IPS DF 6.9 (cell line): ENCODE measurements at regions not wholly inside any gene's neighbourhood (a gene's known extent, or its start where the extent isn't known, plus 50 kb on each side); places are given as distances from the start of the nearest gene placed in this dataset.

Source experiments
- DNase-seq: peaks from one replicate; pipeline ENCODE4 v3.0.0-alpha.2; 2013; ENCODE audit warnings: low read depth, low spot score
- H3K27ac ChIP-seq: one replicate; pipeline ENCODE4 v1.5.1; 2013; ENCODE audit warnings: low read length, control low read depth
- H3K27me3 ChIP-seq: 2 replicates; pipeline ENCODE4 v1.6.1; 2013; ENCODE audit warnings: mild to moderate bottlenecking, low read length; ENCODE audit not compliant: control insufficient read depth, insufficient read depth
- H3K36me3 ChIP-seq: 2 replicates; pipeline ENCODE4 v1.6.1; 2013; ENCODE audit warnings: low read length; ENCODE audit not compliant: control insufficient read depth, insufficient read depth
- H3K4me1 ChIP-seq: 2 replicates; pipeline ENCODE4 v1.6.1; 2013; ENCODE audit warnings: low read length; ENCODE audit not compliant: control insufficient read depth, insufficient read depth
- H3K4me3 ChIP-seq: 2 replicates; pipeline ENCODE4 v1.5.1; 2013; ENCODE audit warnings: mild to moderate bottlenecking, low read length
- H3K9me3 ChIP-seq: 2 replicates; pipeline ENCODE4 v1.6.1; 2013; ENCODE audit warnings: low read length, inconsistent platforms; ENCODE audit not compliant: control insufficient read depth, insufficient read depth
- WGBS: extraction: QIAGEN DNeasy Blood & Tissue Kit; methylation state at CpG from one replicate; pipeline ENCODE4 v1.1.7; 2013; ENCODE audit warnings: mixed read lengths, missing lambda C conversion rate; ENCODE audit not compliant: insufficient read length, insufficient coverage; 5-methylcytosine and 5-hydroxymethylcytosine counted together

DNA sequence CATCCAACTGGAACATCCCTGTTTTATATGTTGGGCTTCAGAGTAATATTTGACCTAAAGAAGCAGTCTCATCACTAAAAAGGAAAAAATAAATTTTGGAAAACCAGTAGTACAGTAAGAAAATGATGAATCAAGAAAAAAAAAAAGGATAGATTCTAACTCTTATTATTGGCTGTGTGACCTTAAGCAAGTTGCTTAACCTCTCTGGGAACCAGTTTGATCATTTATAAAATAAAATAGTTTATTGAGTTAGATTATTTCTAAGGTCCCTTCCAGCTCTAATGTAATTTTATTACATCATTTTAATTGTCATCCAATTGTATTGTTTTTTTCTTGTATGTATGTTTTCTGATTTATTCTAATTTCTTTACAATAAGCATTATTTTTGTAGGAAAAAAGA is 127.0 kb downstream of the PRELID2 start:
- Histone ChIP-seq H3K9me3 (no peaks in the 10 kb centered on the region), H3K4me3 (no peak overlapping the region), H3K27me3 (no peaks in the 10 kb centered on the region), H3K36me3 (no peaks in the 10 kb centered on the region), H3K27ac (no peak overlapping the region), H3K4me1 (no peaks in the 10 kb centered on the region)
- DNase-seq = no peak

GRCh38 chr5:145704724-145705123 is 130.4 kb downstream of the PRELID2 start:
- Histone ChIP-seq H3K27me3 (no peaks in the 10 kb centered on the region), H3K4me1 (no peaks in the 10 kb centered on the region), H3K36me3 (no peaks in the 10 kb centered on the region), H3K9me3 (no peaks in the 10 kb centered on the region; the same call in 1 of the 2 replicates), H3K27ac (no peak overlapping the region), H3K4me3 (no peak overlapping the region)
- WGBS = no CpG with 5 or more reads among the region's 3 CpGs
- DNase-seq = no peak

- no peak overlapping the region for H3K27ac ChIP-seq
- no peaks in the 10 kb centered on the region for H3K27me3 ChIP-seq
- H3K4me1 ChIP-seq = no peaks in the 10 kb centered on the region
- no peaks in the 10 kb centered on the region for H3K36me3 ChIP-seq
- no peak overlapping the region for H3K4me3 ChIP-seq
- no CpG with 5 or more reads among the region's 4 CpGs for WGBS
- no peak for DNase-seq
- no peaks in the 10 kb centered on the region; the same call in 1 of the 2 replicates for H3K9me3 ChIP-seq
Measured at GRCh38 chr5:145703856-145704255, 131.3 kb downstream of the PRELID2 start.

- Histone ChIP-seq H3K36me3 (no peaks in the 10 kb centered on the region), H3K27me3 (no peaks in the 10 kb centered on the region), H3K4me3 (no peak overlapping the region), H3K4me1 (no peaks in the 10 kb centered on the region), H3K9me3 (no peaks in the 10 kb centered on the region; the same call in 1 of the 2 replicates), H3K27ac (no peak overlapping the region)
- no CpG with 5 or more reads among the region's 3 CpGs for WGBS
- no peak for DNase-seq
Measured at GRCh38 chr5:145701404-145701803, 133.7 kb downstream of the PRELID2 start.

DNA sequence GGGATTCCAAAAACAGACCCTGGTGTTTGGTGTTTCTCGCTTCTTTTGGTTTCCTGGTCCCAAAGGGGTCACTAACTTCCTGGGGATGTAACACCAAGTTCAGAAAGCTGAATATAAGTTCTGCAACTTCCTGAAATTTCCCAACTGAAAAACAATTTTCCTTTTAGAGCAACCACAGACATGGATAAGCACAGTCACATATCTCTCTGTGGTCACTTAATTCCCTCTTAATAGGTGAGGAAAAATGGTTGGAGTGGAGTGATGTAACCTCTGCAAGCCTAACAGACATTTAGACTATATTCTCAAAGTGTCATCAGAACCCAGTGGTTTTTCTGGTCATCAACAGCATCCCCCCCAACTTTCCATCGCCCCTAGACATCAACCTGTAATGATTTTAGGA is 135.3 kb downstream of the PRELID2 start:
- Histone ChIP-seq H3K36me3 (no peaks in the 10 kb centered on the region), H3K27me3 (no peaks in the 10 kb centered on the region), H3K27ac (no peak overlapping the region), H3K4me1 (no peaks in the 10 kb centered on the region), H3K9me3 (no peaks in the 10 kb centered on the region; the same call in 1 of the 2 replicates), H3K4me3 (no peak overlapping the region)
- no peak for DNase-seq
- no CpG with 5 or more reads among the region's 2 CpGs for WGBS

GRCh38 chr5:145697251-145697990 is 137.7 kb downstream of the PRELID2 start:
- no peak overlapping the region for H3K27ac ChIP-seq
- H3K9me3 ChIP-seq = no peaks in the 10 kb centered on the region; the same call in 1 of the 2 replicates
- H3K4me1 ChIP-seq = no peaks in the 10 kb centered on the region
- no peaks in the 10 kb centered on the region for H3K27me3 ChIP-seq
- DNase-seq = no peak
- no CpG with 5 or more reads among the region's 4 CpGs for WGBS
- H3K36me3 ChIP-seq = no peaks in the 10 kb centered on the region
- H3K4me3 ChIP-seq = no peak overlapping the region

DNA sequence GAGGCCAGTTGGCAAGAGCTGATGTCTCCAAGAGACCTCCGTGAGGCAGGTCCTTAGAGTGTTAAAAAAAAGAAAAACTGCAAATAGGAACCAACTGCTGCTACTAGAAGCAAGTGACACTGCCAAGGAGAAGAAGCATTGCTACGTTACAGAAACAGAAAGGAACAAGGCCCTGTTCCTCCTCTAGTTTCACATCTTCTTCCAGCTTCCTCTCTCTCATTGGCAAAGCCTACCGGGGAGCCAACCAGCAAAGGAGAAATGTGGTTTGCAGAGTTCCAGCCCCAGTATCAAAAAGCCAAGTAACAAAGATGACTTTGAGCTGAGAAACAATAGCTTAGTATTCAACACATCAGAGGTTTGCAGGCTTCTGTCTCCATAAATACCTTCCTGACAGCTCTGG is 145.9 kb downstream of the PRELID2 start:
- Histone ChIP-seq H3K36me3 (no peaks in the 10 kb centered on the region), H3K27me3 (no peaks in the 10 kb centered on the region), H3K27ac (no peak overlapping the region), H3K4me1 (no peaks in the 10 kb centered on the region), H3K9me3 (no peaks in the 10 kb centered on the region), H3K4me3 (no peak overlapping the region)
- WGBS = no CpG with 5 or more reads among the region's 3 CpGs
- no peak for DNase-seq

DNA sequence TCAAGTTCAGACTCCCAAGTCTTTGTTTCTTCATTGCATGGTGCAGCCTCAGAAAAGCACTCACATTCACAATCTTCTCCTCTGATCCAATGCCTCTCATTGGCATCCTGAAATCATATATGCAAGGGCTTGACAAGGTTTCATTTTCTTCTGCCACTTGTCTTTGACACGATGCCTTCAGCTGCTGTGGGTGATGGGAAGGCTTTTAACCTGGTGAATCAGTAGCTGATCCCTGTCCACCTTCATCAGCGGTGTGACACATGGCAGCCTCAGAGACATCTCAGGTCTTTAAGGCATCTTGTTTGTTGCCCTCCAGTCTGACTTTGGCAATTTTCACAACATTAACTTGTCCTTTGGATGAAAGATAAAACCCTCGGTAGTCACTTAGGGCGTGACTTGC is 147.2 kb downstream of the PRELID2 start:
- no CpG with 5 or more reads among the region's 4 CpGs for WGBS

GRCh38 chr5:145685417-145685816 is 149.7 kb downstream of the PRELID2 start:
- DNase-seq = no peak
- Histone ChIP-seq H3K9me3 (no peaks in the 10 kb centered on the region), H3K4me1 (no peaks in the 10 kb centered on the region), H3K27ac (no peak overlapping the region), H3K4me3 (no peak overlapping the region), H3K27me3 (no peaks in the 10 kb centered on the region), H3K36me3 (no peaks in the 10 kb centered on the region)
- no CpG with 5 or more reads among the region's 1 CpG for WGBS

More for the DNA sequence above, 147.2 kb downstream of the PRELID2 start:
- Histone ChIP-seq H3K4me1 (no peaks in the 10 kb centered on the region), H3K27ac (no peak overlapping the region), H3K4me3 (no peak overlapping the region), H3K27me3 (no peaks in the 10 kb centered on the region), H3K9me3 (no peaks in the 10 kb centered on the region), H3K36me3 (no peaks in the 10 kb centered on the region)
- no peak for DNase-seq

GRCh38 chr5:145683431-145683830 is 151.7 kb downstream of the PRELID2 start:
- Histone ChIP-seq H3K27me3 (no peaks in the 10 kb centered on the region), H3K4me3 (no peak overlapping the region), H3K27ac (no peak overlapping the region), H3K9me3 (no peaks in the 10 kb centered on the region), H3K36me3 (no peaks in the 10 kb centered on the region), H3K4me1 (no peaks in the 10 kb centered on the region)
- no peak for DNase-seq
- WGBS = no CpG with 5 or more reads among the region's 2 CpGs
